GM21528 (cell line): ENCODE measurements at regions not wholly inside any gene's neighbourhood (a gene's known extent, or its start where the extent isn't known, plus 50 kb on each side); places are given as distances from the start of the nearest gene placed in this dataset.

Experiments
- ATAC-seq: cut with Tn5 transposase; IDR thresholded peaks from one replicate; pipeline ENCODE4 v1.9.1; 2021; ENCODE audit warnings: mild to moderate bottlenecking, moderate library complexity; ENCODE audit not compliant: unreplicated experiment, low FRiP score

DNA sequence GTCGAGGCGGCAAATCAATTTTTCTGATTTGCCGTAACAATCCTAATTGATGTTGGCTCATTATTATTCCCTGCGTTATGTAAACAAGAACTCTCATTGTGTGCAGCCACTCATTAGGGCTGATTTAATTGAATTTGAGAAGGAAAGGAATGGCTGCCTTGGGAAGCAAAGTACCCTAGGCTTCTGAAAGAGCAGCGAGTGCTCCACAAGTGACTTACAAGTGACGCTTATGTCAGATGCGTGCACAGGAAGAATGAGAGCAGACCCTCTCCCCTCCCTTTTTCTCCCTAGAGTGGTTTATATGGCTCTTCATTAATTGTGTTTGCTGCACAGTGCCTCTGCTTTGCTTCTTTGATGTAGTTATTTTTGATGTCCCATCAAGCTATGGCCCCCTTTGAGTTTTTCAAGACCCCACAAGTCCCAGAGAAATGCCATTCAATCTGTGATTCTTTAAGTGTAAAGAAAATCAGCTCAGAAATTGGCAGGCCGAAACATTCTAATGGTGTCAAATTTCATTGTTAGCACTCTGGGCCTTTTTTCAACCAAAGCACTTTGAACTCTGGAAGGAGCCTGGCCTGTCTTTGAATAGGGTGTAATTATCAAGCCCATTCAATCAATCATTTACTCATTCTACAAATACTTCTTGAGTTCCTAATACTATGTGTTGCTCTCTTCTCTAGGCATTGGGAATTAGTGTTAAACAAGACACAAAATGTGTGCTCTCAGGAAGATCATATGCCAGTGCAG lies 86.8 kb upstream of the VAV3 start:
- no peak for ATAC-seq

DNA sequence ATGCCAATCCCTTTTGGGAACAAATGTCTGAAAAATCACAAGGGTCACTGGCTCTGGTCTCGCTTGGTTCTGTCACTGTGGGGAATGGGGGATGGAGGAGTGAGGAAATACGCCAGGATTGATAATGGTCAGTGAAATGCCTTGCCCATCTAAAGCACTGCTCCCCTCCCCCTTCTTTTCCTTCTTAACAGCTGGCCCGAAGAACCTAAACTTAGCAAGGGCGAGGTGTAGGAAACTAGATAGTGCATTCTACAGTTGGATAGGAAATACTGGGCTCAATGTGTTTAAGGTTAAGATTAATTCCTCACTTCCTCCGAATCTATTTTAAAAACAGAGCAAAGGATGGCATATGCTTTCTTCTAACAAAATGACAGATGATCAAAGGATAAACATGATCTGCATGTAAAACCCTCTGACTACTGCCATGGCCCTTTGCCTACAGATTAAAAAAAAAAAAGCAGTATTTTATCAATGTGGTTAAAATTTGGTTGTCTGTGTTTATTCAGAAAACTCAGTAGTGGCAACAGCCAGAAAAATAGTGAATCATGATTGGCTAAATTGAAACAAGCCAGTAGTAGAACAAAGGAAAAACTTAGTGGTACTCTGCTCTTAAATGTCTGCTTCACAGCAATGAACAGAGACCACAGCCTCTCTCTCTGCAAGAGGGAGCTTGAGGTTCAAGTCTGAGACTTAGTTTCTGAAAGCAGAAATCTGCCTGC lies 86.1 kb upstream of the VAV3 start:
- ATAC-seq: no peak

DNA sequence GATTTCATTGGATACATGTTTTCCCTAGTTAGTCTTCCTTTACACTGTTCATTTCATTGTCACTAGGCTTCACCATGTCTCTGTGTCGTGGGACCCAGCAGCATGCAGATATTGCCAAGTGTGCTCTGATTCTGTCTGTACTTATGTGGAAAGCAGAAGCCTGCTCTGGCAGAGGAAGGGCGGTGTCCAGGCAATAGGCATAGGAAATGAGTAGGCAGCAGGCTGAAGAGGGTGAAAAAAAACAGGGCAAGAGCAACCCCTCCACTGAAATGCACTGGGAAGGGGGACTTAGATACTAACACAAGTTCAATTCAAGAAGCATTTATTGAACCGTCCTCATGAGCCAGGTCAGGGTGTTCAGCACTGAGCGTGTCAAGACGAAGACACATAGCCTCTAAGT lies 85.2 kb upstream of the VAV3 start:
- ATAC-seq: no peak

DNA sequence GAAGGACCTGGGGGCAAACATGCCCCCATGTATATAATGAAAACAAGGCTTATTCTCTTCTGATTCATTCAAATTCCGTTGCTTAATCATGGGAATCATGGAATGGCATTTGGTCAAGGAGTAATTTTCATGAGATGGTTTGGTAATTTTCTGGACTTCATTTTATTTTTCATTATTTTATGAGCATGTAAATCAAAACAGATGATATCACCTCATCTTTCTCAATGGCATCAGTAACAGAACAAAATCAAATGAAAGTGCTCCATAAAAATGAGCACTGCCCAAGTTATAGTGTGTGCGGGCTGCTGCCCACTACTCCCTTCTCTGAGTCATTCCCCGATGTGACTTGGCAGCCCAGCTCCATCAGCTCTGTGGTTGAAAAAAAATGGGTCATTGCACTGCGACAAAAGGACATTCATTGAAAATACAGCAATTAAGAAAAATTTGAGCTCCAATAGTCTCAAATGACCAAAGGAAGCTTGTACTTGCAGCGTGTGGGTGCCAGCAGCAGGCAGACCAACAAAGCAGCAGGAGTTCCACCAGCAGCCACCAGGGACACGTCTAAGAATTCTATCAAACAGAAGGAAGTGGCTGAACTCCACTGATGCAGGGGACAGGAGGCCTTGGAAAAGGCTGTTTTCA lies 84.3 kb upstream of the VAV3 start:
- ATAC-seq: no peak

DNA sequence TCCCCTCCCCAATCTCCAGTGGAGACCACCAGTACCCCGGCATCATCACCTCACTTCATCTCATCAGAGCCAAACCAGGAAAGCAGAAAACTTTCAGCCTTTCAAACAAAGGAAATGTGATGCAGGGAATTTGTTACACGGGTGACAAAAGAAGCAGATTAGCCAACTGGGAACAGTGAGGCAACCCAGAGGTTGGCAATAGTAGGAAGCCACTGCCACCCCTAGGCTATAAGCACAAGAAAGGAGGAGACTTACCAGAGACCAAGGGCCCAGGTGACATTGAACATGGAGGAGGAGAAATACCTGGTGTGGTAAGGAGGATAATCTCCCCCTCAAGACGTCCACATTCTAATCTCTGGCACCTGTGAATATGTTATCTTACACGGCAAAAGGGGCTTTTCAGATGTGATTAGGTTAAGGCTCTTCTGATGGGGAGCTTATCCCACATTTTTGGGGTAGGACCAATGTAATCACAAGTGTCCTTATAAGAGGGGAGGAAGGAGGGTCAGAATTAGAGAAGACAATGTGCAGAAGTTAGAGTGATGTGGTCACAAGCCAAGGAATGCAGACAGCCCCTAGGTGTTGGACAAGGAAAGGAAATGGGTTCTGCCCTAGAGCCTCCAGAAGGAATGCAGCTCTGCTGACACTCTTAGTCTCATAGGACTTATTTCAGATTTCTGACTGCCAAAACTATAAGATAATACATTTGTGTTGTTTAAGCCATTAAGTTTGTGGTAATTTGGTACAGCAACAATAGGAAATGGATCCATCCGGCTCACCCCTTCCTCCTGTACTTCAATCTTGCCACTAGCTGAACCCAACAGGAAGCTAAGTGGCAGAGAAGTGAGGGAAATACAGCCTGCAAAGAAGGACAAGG lies 83.6 kb upstream of the VAV3 start:
- ATAC-seq: no peak

DNA sequence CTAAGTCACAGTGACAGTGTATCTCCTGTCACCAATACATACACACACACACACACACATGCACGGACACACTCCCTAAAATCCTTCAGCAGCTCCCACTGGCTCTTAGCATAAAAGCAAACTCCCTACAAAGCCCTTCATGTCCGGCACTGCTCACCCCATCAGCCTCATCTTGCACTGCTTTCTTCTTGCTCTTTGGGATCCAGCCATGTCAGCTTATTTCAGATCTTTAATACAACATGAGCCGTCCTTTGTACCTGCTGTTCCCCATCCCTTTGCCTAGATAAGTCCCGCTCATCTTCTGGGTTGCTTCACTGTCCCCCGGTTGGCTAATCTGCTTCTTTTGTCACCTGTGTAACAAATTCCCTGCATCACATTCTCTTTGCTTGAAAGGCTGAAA lies 82.1 kb upstream of the VAV3 start:
- no peak for ATAC-seq

DNA sequence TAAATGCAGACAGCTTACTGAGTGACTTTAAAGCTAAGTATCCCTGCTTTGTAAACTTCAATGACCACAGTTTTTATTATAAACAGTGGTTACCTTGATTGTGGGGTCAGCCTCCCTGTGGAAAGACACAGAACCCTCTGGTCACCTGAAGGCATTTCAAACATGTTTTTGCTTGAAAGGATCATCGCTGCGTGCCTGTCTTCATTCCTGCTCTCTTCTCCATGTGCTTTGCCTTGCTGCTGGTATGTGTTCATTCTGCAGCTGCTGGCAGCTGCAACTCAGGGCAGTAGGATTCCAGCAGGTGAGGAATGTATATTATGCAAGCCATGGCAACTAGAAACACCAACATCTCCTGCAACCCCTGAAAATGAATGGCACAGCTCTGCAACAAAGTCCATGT lies 81.0 kb upstream of the VAV3 start:
- no peak for ATAC-seq

DNA sequence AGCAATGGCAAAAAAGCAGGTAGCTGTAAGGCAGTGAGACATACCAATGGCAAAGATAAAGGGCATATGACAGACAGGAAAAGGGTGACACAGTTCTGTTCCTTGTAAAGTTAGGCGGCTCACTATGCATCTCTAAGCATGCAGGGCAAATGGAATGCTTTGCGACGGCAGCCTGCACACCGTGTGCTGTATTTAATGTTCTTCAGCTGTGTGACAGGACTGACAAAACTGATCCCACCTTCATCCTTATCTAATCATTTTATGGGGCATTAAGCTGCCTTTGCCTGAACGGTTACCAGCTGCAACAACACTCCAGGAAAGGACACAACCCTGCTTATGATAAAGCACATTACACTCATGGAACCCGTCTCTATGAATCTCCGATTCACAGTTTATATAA lies 80.5 kb upstream of the VAV3 start:
- ATAC-seq: no peak

DNA sequence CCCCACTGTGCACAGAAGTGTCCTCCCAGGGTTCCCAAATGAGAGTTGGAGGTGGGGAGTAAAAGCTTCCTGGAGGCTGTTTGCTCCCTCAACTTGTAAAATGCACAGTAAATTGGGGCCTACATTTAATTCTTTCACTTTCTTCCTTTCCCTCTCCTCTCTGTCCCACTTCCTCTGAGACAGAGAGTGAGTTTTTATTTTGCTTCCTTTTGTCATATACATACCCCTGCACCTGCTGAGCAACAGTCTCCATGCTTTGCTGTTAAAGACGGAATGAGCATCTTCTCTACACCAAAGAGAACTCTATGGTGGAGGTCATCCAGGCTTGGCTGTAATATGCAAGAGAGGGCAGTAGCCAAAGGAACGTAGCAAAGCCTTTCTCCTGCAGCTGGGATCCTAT lies 79.3 kb upstream of the VAV3 start:
- no peak for ATAC-seq

DNA sequence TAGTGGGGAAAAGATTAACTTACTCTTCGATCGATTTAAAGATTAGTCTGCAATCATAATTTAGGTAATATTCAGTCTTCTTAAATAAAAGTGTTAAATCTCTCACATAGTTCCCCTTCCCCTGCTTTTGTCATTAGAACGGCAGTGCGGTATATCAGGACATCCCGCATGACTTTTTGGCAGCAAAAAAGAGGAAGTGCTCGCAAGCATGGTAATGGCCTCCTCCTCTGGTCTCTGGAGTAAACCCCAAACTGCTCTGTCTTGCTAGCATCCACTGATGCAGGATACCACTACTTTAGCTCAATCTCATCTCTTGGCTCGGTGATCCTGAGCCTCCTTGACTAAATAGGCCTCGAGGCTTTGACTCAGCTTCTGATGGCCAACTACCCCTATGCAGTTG lies 78.7 kb upstream of the VAV3 start:
- ATAC-seq: no peak

DNA sequence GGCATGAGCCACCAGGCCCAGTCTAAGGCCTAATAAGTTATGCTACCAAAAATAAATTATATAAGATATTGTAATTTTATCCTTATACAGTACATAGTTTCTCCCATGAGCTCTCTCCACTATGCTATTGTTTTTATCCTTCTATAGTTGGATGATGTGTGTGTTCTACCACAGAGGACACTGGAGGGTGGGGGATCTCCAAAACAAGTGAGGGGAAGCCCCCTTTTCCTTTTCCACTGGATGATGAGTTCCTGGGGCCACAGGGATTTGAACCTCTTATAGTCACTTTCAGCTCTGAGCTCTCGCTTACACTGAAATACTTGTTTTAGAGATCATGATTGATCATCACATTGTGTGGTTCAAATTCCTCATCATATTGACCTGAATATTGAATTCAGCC lies 77.6 kb upstream of the VAV3 start:
- ATAC-seq: no peak

DNA sequence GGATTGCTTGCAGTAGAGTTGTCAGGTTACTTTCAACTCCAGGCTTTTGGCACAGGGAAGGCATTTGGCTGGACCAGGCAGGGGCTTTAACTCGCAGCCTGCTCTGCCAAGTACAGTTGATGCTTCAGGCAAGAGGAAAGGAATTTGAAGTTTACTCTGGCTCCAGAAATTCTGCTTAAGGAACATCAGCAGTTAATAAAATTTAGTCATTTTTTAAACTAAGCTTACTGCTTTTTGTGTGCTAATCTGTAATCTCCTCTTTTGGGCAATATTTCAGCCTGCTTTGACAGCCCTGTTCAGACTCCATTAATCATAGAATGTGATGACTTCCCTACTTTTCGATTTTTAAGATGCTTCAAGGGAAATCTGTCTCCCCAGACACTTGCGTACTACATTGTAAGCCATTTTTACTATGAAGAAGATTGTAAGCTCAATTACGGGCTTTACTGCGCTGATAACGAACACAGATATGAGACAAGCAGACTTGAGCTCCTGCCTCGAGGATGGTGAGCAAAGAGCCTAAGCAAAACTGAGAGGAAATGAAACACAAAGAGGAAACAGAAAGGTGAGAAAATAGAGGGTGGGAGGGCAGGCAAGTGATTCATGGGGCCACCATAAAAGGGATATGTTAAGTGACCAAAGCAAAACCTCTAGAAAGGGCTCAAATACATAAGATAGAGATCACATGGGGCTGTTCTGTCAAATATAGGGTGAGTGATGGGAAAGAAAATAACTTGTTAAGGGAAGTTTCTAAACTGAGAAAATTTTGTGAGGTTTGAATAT lies 76.6 kb upstream of the VAV3 start:
- ATAC-seq: no peak

DNA sequence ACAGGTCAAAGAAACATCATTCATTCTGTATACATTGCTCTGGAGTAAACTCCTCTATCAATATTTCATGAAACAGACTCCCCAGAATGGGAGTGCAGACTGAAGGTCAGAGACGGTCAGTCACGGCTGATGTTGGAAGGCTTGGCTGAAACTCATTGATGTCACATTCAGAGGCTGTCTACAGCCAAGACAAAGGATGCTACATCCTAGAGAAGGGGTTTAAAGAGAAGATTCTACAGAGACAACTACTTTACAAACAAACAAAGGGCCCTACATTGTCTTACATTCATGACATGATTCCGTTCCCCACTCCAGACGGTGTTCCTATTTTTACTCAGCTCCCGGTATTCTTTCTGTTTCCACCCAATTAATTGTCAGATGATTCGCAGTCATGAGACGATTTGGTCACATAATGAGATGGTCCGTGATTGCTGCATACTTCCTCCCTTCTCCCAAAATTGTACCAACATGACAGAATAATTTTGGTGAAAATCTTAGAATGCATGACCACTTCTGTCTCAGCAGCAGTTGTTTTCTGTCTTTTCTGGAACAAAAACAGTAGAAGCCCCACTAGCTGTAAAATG lies 73.8 kb upstream of the VAV3 start:
- ATAC-seq: no peak

DNA sequence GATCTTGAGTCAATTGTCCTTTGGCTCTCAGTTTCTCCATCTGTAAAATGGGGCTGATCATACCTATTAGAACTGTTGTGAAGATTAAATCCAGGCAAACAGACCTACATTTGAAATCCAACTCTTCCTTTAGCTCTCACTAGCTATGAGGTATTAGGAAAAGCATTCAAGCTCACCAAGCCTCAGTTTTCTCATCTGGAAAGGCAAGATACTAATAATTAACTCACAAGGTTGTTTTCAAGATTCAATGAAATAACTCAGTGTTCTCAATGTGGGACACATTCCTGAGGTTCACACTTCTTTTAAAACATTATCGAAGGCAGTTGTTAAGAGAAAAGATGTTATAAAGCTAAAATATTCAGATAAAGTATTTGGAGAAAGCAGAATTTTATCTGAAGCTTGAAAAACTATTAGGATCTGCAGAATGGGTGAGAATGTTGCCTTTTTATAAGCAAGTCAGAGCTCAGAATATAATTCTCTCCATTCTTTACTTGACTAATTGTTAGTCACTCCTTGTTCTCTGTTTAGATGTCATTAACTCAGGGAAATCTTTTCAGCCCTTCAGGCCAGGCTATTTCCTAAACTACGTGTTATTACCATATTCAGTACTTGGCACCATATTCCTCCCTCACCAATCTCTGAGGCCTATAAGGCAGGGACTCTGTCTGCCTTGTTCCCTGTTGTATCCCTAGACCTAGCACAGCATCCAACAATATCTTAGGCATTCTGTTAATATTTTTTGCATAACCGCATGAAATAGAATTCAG lies 72.0 kb upstream of the VAV3 start:
- ATAC-seq: no peak

DNA sequence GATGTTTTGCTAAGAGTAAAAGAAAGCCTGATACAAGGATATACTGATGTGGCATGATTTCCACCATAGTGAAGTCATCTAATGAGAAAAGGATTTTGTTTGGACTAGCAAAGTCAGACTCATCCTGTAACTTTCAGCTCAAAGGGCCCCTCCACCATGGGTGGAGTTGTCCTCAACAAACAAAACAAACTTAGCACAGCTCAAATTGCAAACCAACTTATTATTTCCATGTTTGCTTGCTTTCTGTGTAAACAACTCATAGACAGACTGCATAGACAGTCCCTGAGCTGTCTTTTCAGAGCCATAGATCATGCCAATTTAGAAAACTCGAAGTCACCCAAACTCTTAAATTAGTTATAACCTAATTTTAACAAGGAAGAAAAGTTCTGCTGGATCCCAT lies 69.4 kb upstream of the VAV3 start:
- ATAC-seq: no peak

DNA sequence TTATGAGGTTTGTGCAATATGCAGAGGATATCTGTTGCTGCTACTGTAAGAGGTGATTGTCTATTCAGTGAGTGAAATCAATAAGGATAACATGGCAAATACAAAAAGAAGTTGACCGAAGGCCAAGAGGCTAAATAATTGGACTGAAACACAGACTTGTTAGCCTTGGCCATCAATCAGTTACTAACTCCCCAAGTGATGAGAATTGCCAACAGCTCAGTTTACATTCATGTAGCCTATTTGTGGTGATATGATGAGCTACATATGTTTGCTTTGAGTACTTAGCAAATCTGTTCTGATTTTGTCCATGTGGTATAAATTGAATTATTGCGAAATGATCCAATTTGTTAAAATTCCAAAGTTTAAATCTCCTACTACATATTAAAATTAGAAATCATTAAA lies 68.6 kb upstream of the VAV3 start:
- ATAC-seq: no peak

DNA sequence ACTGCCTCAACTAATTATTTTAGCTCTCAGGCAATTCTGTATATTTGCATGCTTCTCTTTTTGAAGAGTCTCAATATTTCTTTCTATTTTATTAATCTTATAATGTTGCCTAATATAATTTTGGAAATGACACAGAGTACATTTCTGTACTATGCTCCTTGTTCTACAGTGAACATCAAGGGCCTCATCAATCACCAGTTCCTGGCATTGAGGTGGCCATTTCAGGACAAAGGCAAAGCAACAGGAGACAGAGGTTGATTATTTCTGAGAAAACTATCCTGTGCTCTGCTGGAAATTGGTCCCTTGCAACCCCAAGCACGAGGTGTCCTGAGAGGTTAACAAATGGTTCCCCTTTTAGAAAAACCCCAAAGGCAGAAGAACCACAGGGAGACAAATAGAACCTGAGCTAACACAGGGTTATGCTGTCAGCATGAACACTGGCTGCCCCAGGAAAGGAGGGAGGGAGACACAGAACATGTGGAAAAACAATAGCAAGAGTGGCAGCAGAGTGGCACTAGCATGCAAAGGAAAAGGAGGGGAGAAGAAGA lies 63.9 kb upstream of the VAV3 start:
- ATAC-seq: no peak

DNA sequence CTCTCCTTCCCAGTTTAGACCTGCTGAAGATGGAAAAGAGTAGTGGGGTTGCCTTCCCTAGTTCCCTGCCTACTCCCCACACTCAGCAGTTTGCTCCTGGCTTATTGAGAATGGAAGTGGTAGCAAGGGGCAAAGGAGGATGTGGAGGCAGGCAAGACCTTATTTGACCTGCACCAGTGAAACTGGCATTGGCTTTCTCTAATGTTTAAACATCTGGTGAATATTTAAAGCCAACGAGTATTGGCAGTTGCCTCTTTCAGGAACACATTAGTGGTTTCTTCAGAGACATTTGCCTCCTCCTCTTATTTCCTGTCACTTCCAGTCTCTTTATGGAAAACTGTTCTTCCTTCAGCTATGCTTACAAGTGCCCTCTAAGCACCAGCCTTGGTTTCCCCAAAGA lies 62.4 kb upstream of the VAV3 start:
- ATAC-seq: no peak

DNA sequence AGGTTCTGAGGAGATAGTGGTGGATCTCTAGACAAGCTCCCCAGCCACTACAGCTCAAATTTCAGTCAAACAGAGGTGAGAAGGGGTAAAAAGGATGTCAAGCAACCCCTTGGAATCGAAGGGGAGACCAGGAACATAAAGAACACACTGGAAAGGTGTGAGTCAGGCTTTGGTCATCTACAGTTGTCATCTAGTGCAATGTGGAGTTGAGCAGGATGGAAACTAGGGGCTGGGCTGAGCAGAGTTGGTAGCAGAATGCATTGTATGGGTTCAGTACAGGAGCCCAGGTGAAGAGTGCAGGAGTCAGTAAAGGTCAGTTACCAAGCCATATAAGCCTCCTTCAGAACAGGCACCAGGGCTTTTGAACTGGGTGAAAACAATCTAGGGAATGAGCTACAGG lies 52.7 kb upstream of the VAV3 start:
- no peak for ATAC-seq
